C4-2B (cell line): ENCODE measurements at regions not wholly inside any gene's neighbourhood (a gene's known extent, or its start where the extent isn't known, plus 50 kb on each side); places are given as distances from the start of the nearest gene placed in this dataset.

Source experiments
- ZFX ChIP-seq: fragments of 450-650 bp; IDR thresholded peaks from 2 replicates; pipeline ENCODE4 v1.6.1; 2017
- TF ChIP-seq, protein P1 (sequence below): fragments of 450-650 bp; conservative IDR thresholded peaks from 2 replicates; pipeline ENCODE4 v1.5.1; 2017; ENCODE audit warnings: mild to moderate bottlenecking

DNA sequence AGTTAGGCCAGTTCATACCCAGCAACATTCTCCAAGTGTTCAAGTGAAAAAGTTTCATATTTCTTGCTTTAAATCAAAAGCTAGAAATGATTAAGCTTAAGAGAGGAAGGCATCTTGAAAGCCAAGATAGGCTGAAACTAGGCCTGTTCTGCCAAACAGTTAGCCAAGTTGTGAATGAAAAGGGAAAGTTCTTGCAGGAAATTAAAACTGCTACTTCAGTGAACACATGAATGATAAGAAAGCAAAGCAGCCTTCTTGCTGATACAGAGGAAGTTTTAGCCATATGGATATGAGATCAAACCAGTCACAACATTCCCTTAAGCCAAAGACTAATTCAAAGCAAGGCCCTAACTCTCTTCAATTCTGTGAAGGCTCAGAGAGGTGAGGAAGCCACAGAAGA is 274.7 kb downstream of the TUSC7 start:
- TF ChIP-seq, protein P1, sequence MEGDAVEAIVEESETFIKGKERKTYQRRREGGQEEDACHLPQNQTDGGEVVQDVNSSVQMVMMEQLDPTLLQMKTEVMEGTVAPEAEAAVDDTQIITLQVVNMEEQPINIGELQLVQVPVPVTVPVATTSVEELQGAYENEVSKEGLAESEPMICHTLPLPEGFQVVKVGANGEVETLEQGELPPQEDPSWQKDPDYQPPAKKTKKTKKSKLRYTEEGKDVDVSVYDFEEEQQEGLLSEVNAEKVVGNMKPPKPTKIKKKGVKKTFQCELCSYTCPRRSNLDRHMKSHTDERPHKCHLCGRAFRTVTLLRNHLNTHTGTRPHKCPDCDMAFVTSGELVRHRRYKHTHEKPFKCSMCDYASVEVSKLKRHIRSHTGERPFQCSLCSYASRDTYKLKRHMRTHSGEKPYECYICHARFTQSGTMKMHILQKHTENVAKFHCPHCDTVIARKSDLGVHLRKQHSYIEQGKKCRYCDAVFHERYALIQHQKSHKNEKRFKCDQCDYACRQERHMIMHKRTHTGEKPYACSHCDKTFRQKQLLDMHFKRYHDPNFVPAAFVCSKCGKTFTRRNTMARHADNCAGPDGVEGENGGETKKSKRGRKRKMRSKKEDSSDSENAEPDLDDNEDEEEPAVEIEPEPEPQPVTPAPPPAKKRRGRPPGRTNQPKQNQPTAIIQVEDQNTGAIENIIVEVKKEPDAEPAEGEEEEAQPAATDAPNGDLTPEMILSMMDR: no peak
- TF ChIP-seq ZFX: no peak
